ENCODE measurements at regions not wholly inside any gene's neighbourhood (a gene's known extent, or its start where the extent isn't known, plus 50 kb on each side); places are given as distances from the start of the nearest gene placed in this dataset.

DNA sequence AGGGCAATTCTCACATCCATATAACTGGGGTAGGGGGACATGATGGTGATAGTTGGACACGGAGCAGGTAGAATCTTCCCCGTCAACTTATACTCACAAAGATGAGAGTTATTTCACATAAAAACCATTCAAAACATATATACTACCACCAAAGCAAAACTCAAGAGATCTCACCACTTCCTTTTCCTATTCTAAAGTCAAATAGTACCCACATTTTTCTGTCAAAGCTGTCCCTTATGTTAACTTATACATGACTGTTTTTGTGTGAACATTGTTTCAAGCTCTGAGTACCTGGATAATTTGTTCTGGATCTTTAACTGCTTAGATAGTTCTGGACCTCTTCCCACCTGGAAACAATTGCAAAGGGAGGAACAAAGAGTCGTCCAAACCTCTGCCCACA, 95.5 kb upstream of the MAN2A1 start:
- TF ChIP-seq EZH2 (optimal IDR thresholded peaks at IDR 0.05; ENCODE audit: low read depth, low read length) = no peak
- TF ChIP-seq, protein P1, sequence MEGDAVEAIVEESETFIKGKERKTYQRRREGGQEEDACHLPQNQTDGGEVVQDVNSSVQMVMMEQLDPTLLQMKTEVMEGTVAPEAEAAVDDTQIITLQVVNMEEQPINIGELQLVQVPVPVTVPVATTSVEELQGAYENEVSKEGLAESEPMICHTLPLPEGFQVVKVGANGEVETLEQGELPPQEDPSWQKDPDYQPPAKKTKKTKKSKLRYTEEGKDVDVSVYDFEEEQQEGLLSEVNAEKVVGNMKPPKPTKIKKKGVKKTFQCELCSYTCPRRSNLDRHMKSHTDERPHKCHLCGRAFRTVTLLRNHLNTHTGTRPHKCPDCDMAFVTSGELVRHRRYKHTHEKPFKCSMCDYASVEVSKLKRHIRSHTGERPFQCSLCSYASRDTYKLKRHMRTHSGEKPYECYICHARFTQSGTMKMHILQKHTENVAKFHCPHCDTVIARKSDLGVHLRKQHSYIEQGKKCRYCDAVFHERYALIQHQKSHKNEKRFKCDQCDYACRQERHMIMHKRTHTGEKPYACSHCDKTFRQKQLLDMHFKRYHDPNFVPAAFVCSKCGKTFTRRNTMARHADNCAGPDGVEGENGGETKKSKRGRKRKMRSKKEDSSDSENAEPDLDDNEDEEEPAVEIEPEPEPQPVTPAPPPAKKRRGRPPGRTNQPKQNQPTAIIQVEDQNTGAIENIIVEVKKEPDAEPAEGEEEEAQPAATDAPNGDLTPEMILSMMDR (IDR thresholded peaks at IDR 0.05; ENCODE audit: low read length) = no peak
- TF ChIP-seq EZH2phosphoT487 (IDR thresholded peaks at IDR 0.05; ENCODE audit: low read length) = no peak
- no peak overlapping the region for H3K4me3 ChIP-seq (ENCODE audit: low read length)

DNA sequence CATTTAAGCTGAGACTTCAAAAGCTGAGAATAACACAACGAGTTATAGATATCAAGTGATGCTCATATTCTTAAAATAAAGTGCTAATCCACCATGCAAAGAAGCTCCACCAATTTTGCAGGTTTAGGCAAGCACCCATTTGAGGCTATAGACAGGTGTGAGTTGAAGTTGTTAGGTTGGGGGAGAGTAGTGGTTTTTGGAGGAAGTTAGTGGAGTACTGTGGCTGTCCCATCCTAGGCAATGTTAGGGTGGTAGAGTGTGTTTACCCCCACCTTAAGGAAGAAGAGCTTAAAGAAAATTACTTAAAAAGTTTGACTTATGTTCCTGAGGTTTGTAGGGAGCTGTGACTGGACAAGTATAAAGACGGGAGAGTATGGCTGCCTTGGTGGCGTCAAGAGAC, 98.9 kb upstream of the MAN2A1 start:
- H3F3A ChIP-seq (ENCODE audit: insufficient read depth, low read length) = no peaks in the 10 kb centered on the region
- H3K27ac ChIP-seq (ENCODE audit: low read length) = no peak overlapping the region
- no peaks in the 10 kb centered on the region for H3K9me3 ChIP-seq (replicated peaks; ENCODE audit: insufficient read depth, low read length)
- H3K36me3 ChIP-seq (replicated peaks; ENCODE audit: insufficient read depth, low read length) = no peaks in the 10 kb centered on the region
- peaks cover 4% of the 10 kb centered on the region for H3K4me1 ChIP-seq (ENCODE audit: low read length)
- H3K27me3 ChIP-seq (replicated peaks; ENCODE audit: insufficient read depth, low read length) = no peaks in the 10 kb centered on the region
- H3K79me2 ChIP-seq (ENCODE audit: low read length) = no peaks in the 10 kb centered on the region
- DNase-seq = no peak
- H4K20me1 ChIP-seq (ENCODE audit: insufficient read depth, low read length) = no peaks in the 10 kb centered on the region
- H3K9ac ChIP-seq (ENCODE audit: low read length) = no peak overlapping the region
- H2AFZ ChIP-seq (ENCODE audit: low read length) = no peak overlapping the region
- H3K4me3 ChIP-seq (ENCODE audit: low read length) = no peak overlapping the region
- H3K9me2 ChIP-seq (replicated peaks; ENCODE audit: insufficient read depth, low read length) = no peaks in the 10 kb centered on the region
- H3K4me2 ChIP-seq (ENCODE audit: low read depth, low read length) = no peak overlapping the region
- no peak for TF ChIP-seq EZH2 (optimal IDR thresholded peaks at IDR 0.05; ENCODE audit: low read depth, low read length)
- TF ChIP-seq EZH2phosphoT487 (IDR thresholded peaks at IDR 0.05; ENCODE audit: low read length) = no peak
- TF ChIP-seq, protein P1 (IDR thresholded peaks at IDR 0.05; ENCODE audit: low read length) = no peak

More for the DNA sequence above, 95.5 kb upstream of the MAN2A1 start:
- peaks cover 4% of the 10 kb centered on the region for H3K4me1 ChIP-seq (ENCODE audit: low read length)
- no peaks in the 10 kb centered on the region for H3K36me3 ChIP-seq (replicated peaks; ENCODE audit: insufficient read depth, low read length)
- DNase-seq = no peak
- no peaks in the 10 kb centered on the region for H3K9me2 ChIP-seq (replicated peaks; ENCODE audit: insufficient read depth, low read length)
- no peak overlapping the region for H3K4me2 ChIP-seq (ENCODE audit: low read depth, low read length)
- no peaks in the 10 kb centered on the region for H4K20me1 ChIP-seq (ENCODE audit: insufficient read depth, low read length)
- H3K9ac ChIP-seq (ENCODE audit: low read length) = no peak overlapping the region
- H3K9me3 ChIP-seq (replicated peaks; ENCODE audit: insufficient read depth, low read length) = no peaks in the 10 kb centered on the region
- no peaks in the 10 kb centered on the region for H3K79me2 ChIP-seq (ENCODE audit: low read length)
- no peak overlapping the region for H2AFZ ChIP-seq (ENCODE audit: low read length)
- no peak overlapping the region for H3K27ac ChIP-seq (ENCODE audit: low read length)
- no peaks in the 10 kb centered on the region for H3K27me3 ChIP-seq (replicated peaks; ENCODE audit: insufficient read depth, low read length)
- no peaks in the 10 kb centered on the region for H3F3A ChIP-seq (ENCODE audit: insufficient read depth, low read length)

DNA sequence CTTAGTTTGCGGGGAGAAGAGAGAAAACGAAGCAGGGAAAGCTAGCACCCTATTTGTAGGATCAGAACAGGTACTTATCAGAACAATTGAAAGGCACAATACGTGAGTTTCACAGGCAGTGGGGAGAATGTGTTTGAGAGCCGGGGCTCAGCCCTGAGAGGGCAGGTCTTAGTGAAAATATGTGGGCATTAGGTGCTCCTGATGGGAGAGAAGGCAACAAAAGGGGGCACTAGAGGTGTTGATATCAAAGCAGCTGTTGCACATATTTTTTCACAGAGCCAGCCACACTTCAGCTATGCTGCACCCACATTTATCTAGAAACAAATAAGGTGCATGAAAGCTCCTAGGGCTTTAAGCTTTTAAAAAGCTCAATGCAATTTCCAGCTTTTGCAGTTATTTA, 99.7 kb upstream of the MAN2A1 start:
- Histone ChIP-seq H3K79me2 (ENCODE audit: low read length) (no peaks in the 10 kb centered on the region), H3K27me3 (replicated peaks; ENCODE audit: insufficient read depth, low read length) (no peaks in the 10 kb centered on the region), H3K9me2 (replicated peaks; ENCODE audit: insufficient read depth, low read length) (no peaks in the 10 kb centered on the region), H3K36me3 (replicated peaks; ENCODE audit: insufficient read depth, low read length) (no peaks in the 10 kb centered on the region), H3K9me3 (replicated peaks; ENCODE audit: insufficient read depth, low read length) (no peaks in the 10 kb centered on the region), H3K4me1 (ENCODE audit: low read length) (peaks cover 4% of the 10 kb centered on the region), H3K4me3 (ENCODE audit: low read length) (no peak overlapping the region), H3F3A (ENCODE audit: insufficient read depth, low read length) (no peaks in the 10 kb centered on the region), H3K4me2 (ENCODE audit: low read depth, low read length) (no peak overlapping the region), H3K27ac (ENCODE audit: low read length) (no peak overlapping the region), H4K20me1 (ENCODE audit: insufficient read depth, low read length) (no peaks in the 10 kb centered on the region), H2AFZ (ENCODE audit: low read length) (no peak overlapping the region), H3K9ac (ENCODE audit: low read length) (no peak overlapping the region)
- DNase-seq = no peak
- TF ChIP-seq, protein P1 (IDR thresholded peaks at IDR 0.05; ENCODE audit: low read length) = no peak
- TF ChIP-seq EZH2 (optimal IDR thresholded peaks at IDR 0.05; ENCODE audit: low read depth, low read length) (no peak), EZH2phosphoT487 (IDR thresholded peaks at IDR 0.05; ENCODE audit: low read length) (no peak)
